ENCODE measurements at regions not wholly inside any gene's neighbourhood (a gene's known extent, or its start where the extent isn't known, plus 50 kb on each side); places are given as distances from the start of the nearest gene placed in this dataset.
A peak's percentile ranks its signal among the peaks of the same experiment; 100 is the strongest.
"Not testable (repeated sequence)": the region's sequence is repeated elsewhere in the genome, so short reads cannot be mapped to it uniquely, and the experiment has no call there.

DNA sequence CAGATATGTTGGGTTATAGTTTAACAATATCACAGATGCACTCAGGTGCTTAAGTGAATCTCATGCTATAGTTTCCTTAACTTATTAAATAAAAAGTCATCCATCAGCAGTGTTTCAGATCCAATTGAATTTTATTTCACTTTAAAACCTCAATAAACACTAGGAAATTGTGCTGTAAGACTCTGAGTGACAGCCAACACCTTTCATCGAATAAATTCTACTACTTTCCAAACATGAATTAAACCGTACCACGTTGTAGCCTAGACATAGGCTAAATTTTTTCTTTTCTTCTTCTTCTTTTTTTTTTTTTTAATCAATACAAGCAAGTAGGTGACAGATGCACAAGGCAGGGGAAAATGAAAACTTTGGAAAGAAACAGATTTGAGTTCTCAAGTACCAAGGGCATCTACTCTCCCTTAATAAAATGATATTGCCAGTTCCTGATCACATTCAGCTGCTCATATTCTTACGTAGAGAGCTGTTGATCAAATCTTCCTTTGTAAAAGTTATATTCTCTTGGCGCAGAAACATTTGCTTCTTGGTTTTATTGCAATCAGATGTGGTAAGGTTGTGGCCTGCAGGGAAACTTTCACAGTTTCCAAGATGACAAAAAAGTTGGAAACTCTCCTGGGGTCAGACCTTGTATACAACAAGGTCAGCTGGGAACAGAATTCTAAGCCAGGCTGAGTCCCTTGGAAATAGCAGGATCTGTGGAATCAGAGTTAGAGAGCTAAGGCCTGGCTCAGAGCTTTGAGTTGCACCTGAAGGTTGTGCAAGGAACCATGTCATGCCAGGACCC, 147.7 kb downstream of the CD47 start:
- DNase-seq (ENCODE audit: low read depth in 2 of 2): no peak

DNA sequence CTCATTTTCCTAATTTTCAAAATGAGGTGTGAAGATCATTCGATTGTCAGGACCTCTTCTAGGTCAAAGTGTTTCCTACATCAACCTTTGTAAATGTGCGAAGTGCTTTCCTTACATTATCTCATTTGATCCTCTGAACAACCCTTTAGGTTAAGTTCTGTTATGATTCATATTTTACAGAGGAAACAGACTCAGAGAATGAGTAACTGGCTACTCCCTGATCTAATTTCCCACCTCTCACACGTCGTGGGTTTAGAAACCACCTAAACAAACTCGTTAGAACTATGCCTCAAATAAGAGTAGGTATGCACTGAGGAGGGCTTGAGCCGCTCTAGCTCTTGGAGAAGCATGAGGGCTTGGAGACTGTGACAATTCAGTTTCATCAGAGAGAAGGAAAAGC, 148.6 kb downstream of the CD47 start:
- peak; percentile 9 to 72 for DNase-seq (ENCODE audit: low read depth in 2 of 2)

DNA sequence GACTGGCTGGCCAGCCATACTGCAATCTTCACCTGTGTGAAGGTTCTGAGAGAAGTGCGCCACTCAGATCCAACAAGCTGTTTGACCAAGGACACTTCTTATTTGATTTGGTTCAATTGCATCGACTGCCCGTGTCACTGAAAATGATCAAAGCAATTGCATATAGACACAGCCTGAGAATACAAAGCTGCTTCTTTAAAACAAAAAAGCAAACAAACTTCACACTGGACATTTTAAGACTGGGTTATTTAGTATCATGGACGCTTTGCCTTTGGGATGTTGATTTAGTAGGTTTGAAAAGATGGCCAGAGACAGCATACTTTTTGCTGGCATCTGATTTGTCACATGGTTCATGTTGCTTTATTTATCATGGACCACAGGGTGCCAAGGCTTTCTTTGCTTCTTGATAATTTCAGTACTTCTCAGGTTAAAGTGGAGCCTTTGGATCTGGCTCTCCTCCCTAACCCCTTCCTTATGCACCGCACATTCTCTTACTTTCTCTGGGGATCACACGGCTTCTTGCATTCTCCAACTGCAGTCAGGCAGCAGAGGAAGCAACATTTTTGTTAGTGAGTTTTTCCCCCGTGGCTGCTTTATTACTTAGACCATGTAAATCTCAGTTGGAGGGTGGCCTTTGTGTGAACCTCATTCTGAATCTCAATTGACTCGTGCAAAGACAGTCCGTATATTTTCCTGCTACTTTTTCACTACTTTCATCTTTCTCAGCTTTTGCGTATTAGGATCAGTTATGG, 151.0 kb downstream of the CD47 start:
- no peak for DNase-seq (ENCODE audit: low read depth in 2 of 2)

DNA sequence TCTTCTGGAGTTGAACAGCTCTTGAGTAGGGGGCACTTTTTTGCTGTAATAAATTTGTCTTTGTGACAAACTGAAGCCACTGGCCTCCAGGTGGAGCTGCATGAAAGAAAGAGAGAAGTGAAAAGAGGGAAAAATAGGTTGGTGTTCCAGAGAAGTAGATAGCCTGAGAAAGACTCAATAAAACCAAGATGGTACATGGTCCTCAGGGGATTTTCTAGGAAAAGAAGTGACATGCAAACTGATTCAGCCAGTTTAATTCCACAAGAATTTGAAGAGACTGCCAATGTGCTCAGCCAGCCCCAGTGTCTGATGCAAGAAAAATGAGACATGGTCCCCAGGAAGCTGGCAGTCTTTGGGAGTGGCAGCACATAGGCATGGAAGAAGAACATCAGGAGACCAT, 152.7 kb downstream of the CD47 start:
- peak; percentile 44 to 68 for DNase-seq (ENCODE audit: low read depth in 2 of 2)

DNA sequence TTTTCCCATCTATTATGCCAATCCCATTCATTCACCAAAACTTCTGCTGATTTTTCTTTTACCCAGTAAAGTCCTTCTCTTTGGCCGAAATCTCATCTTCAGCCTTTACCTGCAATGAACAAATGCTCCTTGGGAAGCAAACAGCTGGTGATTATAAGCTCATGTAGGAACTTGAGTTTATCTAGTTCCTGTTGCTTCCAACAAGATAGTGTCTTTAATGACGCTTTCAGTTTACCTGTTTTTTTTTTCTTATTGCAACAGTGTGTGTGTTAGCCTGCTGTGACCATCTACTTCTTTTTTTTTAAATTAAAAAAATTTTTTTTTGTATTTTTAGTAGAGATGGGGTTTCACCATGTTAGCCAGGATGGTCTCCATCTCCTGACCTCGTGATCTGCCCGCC, 156.0 kb downstream of the CD47 start:
- DNase-seq (ENCODE audit: low read depth in 2 of 2): no peak

DNA sequence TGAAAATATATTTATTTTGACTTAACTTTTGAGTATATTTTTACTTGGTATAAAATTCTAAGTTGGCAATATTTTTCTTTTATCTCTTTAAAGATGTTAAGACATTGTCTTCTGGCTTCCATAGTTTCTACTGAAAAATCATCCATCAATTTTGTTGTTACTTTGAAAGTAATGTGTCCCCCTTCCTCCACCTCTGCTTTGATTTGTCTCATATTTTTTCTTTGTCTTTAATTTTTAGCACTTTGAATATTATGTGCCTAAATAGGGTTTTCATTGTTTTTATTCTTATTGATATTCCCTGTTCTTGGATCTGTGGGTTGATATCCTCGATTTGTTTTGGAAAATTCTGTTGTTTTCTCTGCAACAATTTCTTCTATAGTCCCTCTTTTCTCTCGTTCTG, 157.4 kb downstream of the CD47 start:
- DNase-seq (ENCODE audit: low read depth in 2 of 2): no peak

DNA sequence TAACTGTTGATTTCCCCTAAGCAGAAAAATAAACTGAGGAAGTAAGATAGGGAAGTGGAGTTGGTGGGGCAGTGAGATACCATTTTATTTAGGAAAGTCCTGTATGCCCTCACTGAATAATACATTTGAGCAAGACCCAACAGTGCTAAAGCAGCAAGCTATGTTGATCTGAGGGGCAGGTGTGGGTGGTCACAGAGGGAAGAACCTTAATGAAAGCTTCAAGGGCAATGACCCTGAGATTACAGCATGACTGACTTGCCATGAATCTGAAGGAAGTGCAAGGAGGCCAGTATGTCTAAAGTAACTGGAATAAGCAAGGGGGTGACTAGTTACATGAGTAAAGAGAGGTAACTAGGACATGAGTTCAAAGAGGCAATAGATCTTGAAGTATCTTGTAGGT, 159.5 kb downstream of the CD47 start:
- no peak for DNase-seq (ENCODE audit: low read depth in 2 of 2)

DNA sequence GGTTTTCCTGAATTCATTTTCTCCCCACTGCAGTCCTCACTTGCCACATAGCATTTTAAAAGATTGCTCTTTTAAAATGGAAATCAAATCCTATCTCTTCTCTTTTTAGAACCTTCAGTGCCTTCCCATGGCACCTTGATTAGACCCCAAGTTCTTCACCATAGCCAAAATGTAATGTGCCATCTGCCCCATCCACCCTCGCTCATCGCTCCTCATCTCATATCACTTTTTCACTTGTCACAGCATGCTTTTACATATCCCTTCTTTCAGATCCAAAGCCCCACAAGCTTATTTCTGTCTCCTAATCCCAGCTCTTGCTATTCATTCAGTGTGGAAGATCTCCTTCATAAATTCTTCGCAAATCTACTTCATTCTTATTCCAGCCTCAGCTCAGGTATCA, 161.7 kb downstream of the CD47 start:
- no peak for DNase-seq (ENCODE audit: low read depth in 2 of 2)

DNA sequence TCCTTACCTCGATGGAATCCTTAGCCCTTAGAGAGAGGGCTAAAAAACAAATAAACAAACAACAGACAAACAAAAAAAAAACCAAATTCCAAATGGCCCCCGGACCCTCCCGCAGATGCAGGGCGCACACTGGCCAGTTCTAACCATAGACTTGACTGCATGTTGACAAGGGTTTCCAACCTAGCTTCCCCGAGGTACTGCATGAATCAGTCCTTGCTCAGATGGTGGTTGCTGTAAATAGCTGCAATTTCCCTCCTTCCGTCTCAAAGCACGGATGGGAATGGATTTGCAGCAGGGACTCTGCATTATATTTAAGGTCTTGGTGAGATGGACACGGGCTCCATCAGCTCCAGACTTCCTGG, 162.8 kb downstream of the CD47 start:
- DNase-seq (ENCODE audit: low read depth in 2 of 2): peak in 1 of 2 donors; percentile 15

DNA sequence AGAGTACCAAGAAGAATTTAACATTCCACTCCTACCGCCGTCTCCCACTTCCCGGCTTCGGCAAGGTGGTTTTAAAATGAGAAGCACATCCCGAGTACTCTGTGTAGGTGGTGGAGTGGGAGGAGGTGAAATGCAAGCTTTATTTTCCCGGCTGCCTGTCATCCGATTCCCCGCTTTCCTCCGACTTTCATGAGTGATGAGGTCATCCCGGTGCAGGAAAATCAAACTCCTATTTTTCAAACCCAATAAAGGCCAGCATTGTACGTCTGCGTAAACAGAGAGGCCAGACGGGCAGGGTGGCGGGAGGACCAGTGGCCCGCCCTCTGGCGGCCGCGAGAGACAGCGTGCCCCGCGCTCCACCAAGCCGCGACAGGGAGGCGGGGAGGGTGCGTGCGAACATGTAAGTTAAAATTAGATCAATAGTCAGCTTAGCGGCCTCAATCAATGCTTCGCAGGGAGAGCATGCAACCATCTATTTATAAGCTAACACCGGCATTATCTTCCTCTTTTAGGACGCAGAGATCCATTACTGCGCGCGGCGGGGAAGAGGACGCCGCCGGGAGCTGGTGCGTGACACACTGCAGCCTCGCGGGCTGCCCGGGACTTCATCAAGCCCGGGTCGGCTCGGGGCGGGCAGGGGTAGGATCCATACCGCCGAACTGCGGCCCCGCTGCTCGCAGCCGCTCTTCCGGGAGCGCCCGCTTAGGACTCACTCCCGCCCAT, 163.3 kb downstream of the CD47 start:
- DNase-seq (ENCODE audit: low read depth in 2 of 2): peak; percentile 60 to 79

DNA sequence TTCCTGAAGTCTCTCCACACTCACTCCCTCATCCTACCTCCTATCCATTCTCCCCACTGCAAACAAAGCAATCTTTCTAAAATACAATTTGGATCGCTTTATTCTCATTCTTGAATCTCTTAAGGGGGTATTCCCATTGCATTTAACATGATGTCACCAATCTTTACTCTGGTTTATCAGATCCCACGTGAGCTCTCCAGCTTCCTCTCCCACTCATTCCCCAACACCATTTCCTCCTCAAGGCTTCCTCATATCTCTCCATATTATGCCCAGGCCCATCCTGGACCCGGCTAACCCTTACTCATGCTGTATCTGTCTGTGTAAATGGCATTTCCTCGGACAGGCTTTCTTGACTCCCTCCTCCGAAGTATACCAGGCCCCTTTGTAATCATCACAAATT, 165.0 kb downstream of the CD47 start:
- no peak for DNase-seq (ENCODE audit: low read depth in 2 of 2)

DNA sequence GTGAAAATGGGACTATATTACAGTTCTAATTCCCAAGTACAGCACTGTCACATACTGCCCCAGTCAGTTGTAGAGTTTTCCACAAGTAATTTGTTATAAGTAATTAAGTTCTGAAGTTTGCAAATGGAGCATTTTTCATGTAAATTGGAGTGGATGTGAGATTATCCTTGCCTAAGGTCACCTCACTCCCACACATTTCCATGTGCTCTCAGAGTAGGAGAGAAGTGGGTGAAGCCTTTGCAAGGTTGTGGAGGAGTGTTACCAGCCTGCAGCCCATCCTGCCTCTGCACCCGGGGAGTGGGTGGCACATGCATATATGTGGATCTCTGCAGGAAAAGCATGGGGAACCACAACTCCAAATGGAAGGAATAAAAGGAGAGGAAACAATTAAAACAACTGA, 169.8 kb downstream of the CD47 start:
- no peak for DNase-seq (ENCODE audit: low read depth in 2 of 2)

DNA sequence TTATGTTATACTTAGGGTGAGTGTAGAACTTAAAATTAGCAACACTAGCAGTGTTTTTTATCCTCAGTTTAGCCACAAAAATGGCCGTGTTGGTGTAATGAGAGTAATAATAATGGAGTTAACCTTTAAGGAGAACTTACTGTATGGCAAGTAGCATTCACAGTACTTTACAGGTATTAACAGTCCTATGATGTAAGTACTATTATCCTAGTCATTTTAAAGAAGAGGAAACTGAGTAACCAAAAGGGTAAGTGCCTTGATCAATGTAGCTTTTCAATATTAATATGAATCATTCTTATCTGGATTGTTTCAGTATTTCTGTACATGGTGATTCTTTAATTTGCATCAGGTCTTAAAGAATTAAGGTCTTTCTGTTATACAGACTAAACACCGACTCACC, 170.3 kb downstream of the CD47 start:
- no peak for DNase-seq (ENCODE audit: low read depth in 2 of 2)

DNA sequence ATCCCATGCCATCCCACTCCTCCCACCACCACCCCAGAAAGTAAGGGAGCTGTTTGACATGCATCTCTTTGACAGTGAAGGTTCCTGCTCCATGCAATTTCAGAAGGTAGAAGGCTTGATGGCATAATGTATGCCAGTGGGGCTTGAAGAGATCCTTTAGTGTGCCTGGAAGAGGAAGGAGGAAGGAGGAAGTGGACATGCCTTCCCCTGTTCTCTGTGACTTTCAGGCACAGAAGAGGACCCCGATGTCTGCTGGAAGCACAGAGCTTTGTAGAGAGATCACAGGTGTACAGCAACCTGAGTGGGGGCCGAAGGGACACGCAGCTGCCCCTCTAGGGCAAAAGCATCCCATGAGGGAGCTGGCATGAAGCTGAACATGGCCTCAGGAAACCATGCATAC, 171.6 kb downstream of the CD47 start:
- no peak for DNase-seq (ENCODE audit: low read depth in 2 of 2)

DNA sequence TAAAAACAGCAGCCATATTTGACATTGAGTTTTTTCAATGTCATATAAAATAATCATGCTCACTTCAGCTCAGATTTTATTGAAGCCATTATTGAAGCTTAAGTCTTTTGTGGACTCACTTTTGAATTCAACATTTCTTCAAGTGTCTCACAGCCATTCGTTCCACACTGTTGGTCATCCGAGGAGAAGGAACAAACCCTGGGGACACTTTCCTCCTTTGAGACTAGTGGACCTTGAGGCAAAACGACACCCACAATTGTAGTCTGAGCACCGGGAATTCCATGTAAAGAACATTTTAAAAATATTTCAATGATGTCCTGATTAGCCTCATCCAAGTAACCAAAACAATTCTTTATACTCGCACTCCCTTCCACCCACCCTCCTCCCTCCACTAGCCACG, 174.7 kb downstream of the CD47 start:
- DNase-seq (ENCODE audit: low read depth in 2 of 2): no peak

DNA sequence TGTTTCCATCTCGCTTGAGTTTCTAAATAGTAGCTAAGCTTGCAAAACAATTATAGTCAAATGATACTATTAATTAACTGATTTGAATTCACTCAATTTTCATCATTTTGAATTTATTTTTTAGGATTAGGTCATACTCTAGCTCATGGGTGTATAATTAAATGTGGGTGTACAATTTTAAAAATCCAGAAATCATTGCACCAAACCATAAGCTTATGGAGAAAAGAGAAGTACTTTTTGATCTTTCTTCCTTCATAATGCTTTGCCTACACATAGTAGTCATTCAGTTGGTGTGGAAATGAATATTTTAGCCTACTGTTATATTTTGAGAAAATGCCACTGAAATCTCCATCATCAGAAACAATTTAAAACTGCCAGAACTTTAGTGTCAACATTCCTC, 175.1 kb downstream of the CD47 start:
- no peak for DNase-seq (ENCODE audit: low read depth in 2 of 2)

DNA sequence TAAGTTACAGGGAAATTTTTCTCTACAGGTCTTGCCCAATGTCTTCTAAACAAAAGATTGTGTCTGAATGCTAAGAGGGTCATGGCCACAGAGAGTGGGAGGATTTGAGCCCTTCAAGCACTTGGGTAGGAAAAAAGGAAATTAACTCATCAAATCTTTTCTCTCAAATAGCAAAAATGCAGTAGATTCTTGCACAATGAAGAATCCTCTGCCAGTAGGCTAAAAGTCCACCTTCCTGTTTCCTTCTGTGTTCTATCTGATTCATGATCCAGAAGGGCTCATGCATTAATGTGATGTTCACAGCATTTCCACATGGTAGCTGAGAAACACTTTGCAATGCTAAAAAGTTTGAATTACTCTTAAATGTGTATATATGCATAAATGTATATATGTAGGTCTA, 177.1 kb downstream of the CD47 start:
- peak; percentile 31 to 46 for DNase-seq (ENCODE audit: low read depth in 2 of 2)

DNA sequence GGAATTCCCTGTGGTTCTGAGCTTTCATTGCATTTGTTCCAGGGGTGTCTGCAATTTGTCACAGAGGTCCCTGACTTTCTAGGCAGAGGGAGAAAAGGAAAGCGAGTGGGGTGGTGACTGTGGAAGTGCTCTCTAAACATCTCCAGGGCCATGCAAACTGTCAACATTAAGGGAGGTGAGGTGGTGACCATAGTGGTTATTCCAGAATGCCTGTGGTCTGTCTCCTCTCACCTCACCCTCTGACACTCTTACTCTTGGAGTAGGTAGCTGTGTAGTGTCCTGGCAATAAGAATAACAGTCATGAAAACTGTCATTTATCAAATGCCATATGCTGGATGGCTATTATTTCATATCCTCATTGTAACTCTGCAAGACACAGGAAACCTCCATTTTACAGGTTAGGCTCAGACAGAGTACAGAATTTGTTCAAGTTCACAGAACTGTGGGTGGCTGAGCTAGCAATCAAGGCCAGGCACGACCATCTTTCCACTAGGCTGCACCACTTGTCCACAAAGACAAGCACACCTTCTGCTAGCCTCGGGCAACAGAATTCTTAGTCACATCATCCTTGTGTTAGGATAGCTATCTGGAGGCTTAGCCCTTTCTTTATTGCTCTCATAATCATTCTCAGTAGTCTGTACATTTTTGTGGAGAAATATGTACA, 179.4 kb downstream of the CD47 start:
- no peak for DNase-seq (ENCODE audit: low read depth in 2 of 2)

DNA sequence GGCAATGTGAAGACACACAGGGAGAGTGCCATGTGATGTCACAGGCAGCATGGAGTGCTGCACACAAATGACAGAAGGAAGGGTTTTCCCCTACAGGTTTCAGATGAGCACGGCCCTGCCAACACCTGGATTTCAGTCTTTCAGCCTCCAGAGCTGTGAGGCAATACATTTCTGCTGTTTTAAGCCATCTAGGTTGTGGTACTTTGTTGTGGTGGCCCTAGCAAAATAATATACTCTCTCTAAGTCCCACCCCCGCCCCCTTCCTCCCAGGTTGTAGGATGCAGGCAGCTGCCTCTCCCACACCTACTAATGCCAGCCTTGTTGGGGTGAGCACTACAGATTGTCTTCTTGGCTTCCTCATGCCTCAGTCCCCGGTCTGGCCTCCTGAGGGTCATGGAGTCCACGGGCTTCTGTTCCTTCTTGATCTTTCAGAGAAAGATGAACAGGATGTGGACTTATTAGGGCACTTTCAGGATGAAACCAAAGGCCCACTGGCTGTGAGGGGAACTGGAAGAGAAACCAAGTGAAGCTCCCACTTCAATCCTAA, 180.0 kb downstream of the CD47 start:
- DNase-seq (ENCODE audit: low read depth in 2 of 2): no peak

DNA sequence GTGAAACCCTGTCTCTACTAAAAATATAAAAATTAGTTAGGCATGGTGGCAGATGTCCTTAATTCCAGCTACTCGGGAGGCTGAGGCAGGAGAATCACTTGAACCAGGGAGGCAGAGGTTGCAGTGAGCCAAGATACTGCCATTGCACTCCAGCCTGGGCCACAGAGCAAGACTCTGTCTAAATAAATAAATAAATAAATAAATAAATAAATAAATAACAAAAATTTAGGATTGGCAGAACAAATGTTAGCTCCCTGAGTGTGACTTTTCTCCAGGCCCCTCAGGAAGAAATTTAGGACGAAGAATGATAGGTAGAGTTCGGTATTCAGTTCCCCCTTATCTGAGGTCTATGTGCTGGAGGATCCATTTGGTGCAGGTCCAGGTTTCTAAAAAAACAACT, 181.2 kb downstream of the CD47 start:
- DNase-seq (ENCODE audit: low read depth in 2 of 2): not testable (repeated sequence)

DNA sequence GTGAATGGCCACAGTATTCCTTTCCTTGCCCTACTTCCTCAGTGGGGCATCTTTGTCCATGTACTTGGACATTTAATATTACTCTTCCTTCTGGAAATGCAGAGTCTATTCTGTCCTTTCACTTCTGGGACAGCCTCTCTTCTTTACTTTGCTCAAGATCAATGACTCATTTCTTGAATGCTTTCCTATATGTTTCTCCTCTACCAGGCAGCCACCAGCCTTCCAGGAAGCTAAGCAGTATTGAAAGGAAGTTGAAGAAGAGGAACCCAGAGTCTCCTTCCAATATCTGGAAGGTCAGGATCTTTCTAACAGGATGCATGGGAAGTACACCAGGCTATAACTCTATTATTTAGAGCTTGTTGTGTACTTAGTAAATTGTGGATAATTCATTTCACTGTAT, 182.8 kb downstream of the CD47 start:
- DNase-seq (ENCODE audit: low read depth in 2 of 2): no peak
